ENCODE measurements at regions not wholly inside any gene's neighbourhood (a gene's known extent, or its start where the extent isn't known, plus 50 kb on each side); places are given as distances from the start of the nearest gene placed in this dataset.
"Not testable (repeated sequence)": the region's sequence is repeated elsewhere in the genome, so short reads cannot be mapped to it uniquely, and the experiment has no call there.

GRCh38 chr3:26273196-26273595 is 349.4 kb upstream of the LRRC3B start:
- no peak for DNase-seq

- no peak for DNase-seq
Observed at GRCh38 chr3:26279091-26279490, 343.5 kb upstream of the LRRC3B start.

GRCh38 chr3:26280517-26280916 is 342.1 kb upstream of the LRRC3B start:
- DNase-seq = no peak

- no peak for DNase-seq
Observed at GRCh38 chr3:26281284-26281985, 341.1 kb upstream of the LRRC3B start.

- DNase-seq = not testable (repeated sequence)
Observed at GRCh38 chr3:26284503-26284902, 338.1 kb upstream of the LRRC3B start.

GRCh38 chr3:26291840-26292239 is 330.7 kb upstream of the LRRC3B start:
- DNase-seq = no peak

- DNase-seq = no peak
Observed at GRCh38 chr3:26292780-26293179, 329.8 kb upstream of the LRRC3B start.

GRCh38 chr3:26293329-26293844 is 329.2 kb upstream of the LRRC3B start:
- no peak for DNase-seq

- no peak for DNase-seq
Observed at GRCh38 chr3:26307192-26307591, 315.4 kb upstream of the LRRC3B start.

GRCh38 chr3:26307787-26308186 is 314.8 kb upstream of the LRRC3B start:
- peak in 15 of 56 donors; percentile 2 to 44 (median 10) for DNase-seq

GRCh38 chr3:26308454-26308853 is 314.1 kb upstream of the LRRC3B start:
- DNase-seq = no peak

- not testable (repeated sequence) for DNase-seq
Observed at GRCh38 chr3:26309536-26309935, 313.0 kb upstream of the LRRC3B start.

GRCh38 chr3:26312816-26313215 is 309.8 kb upstream of the LRRC3B start:
- no peak for DNase-seq

GRCh38 chr3:26316472-26316871 is 306.1 kb upstream of the LRRC3B start:
- DNase-seq = no peak

- not testable (repeated sequence) for DNase-seq
Observed at GRCh38 chr3:26323741-26324140, 298.8 kb upstream of the LRRC3B start.

GRCh38 chr3:26340001-26340400 is 282.6 kb upstream of the LRRC3B start:
- DNase-seq = no peak

GRCh38 chr3:26343647-26344046 is 278.9 kb upstream of the LRRC3B start:
- no peak for DNase-seq

- DNase-seq = no peak
Observed at GRCh38 chr3:26345613-26346012, 277.0 kb upstream of the LRRC3B start.

GRCh38 chr3:26346497-26346896 is 276.1 kb upstream of the LRRC3B start:
- no peak for DNase-seq

- DNase-seq = no peak
Observed at GRCh38 chr3:26347150-26347549, 275.4 kb upstream of the LRRC3B start.

GRCh38 chr3:26350853-26351252 is 271.7 kb upstream of the LRRC3B start:
- no peak for DNase-seq

GRCh38 chr3:26353097-26353496 is 269.5 kb upstream of the LRRC3B start:
- DNase-seq = no peak

GRCh38 chr3:26358405-26358804 is 264.2 kb upstream of the LRRC3B start:
- DNase-seq = no peak

GRCh38 chr3:26365706-26366105 is 256.9 kb upstream of the LRRC3B start:
- DNase-seq = no peak

Measured in nucleus accumbens (tissue), 56 donors.